Loucy (cell line): ENCODE measurements at regions not wholly inside any gene's neighbourhood (a gene's known extent, or its start where the extent isn't known, plus 50 kb on each side); places are given as distances from the start of the nearest gene placed in this dataset.

Experiments used
- CTCF ChIP-seq: fragments of 200-600 bp; sonication (generic); conservative IDR thresholded peaks from 2 replicates; pipeline ENCODE4 v1.5.1; 2014; ENCODE audit warnings: mild to moderate bottlenecking, antibody characterized with exemption, low read length
- EZH2phosphoT487 ChIP-seq: fragments of 200-600 bp; IDR thresholded peaks from 2 replicates; pipeline ENCODE4 v1.6.1; 2018; ENCODE audit warnings: antibody characterized with exemption, mild to moderate bottlenecking, moderate library complexity, borderline replicate concordance

DNA sequence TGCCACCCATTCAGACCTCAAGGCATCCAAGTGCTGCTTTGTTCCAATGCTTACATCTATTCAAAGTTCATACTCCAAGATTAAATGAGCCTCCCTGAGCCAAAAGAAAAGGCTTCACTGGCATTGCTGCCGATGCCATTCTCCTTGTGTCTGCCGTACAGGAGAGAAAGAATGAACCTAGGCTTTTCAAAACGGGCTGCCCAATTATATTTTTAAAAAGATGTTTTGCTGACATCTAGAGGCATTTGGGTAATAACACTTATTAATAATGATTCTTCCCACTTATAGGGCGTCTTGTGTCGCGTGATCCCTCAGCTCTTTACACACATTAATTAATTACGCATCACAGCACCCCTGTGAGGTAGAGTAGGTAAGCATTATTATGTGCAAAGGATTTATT, 545.6 kb downstream of the PKHD1 start:
- TF ChIP-seq EZH2phosphoT487: no peak
- peak; percentile 34; the same call in 1 of the 2 replicates for TF ChIP-seq CTCF
